ENCODE measurements at regions not wholly inside any gene's neighbourhood (a gene's known extent, or its start where the extent isn't known, plus 50 kb on each side); places are given as distances from the start of the nearest gene placed in this dataset.

DNA sequence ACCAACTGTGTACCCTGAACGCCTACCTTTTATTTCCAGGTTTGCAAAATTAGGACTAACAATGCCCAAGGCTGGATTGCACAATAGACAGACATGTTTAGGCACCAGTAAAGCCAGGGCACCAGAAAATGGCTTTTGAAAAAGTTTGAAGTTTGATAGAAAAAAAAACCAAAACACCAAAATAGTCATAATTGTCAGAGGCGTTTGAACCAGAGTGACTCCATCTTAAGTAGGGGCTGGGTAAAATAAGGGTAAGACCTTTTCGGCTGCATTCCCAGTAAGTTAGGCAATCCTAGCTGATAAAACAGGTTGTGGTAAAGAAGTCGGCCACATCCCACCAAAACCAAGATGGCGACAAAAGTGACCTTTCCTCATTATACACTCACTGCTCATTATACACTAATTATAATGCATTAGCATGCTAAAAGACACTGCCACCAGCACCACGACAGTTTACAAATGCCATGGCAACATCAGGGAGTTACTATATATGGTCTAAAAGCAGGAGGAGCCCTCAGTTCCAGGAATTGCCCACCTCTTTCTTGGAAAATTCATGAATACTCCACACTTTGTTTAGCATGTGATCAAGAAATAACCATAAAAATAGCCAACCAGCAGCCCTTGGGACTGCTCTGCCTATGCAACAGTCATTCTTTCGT lies 71.2 kb upstream of the EPCAM start:
- Histone ChIP-seq H3K23me2 (ENCODE audit: insufficient read length, low read depth, low read length, poor library complexity, severe bottlenecking) (no peaks in the 10 kb centered on the region), H3K4ac (ENCODE audit: low read depth, low read length) (no peak overlapping the region), H2AK5ac (ENCODE audit: insufficient read length, low read length) (no peak overlapping the region), H4K8ac (replicated peaks; ENCODE audit: insufficient read length, low read depth, low read length) (no peak overlapping the region), H3K27me3 (ENCODE audit: insufficient read depth, low read length) (no peaks in the 10 kb centered on the region), H3K14ac (ENCODE audit: insufficient read depth, low read length) (no peak overlapping the region), H3K56ac (ENCODE audit: insufficient read length, low read depth, low read length) (no peak overlapping the region), H3K9ac (ENCODE audit: extremely low read depth, insufficient read length, low read length) (no peak overlapping the region), H3K79me1 (ENCODE audit: insufficient read depth, low read depth, low read length, poor library complexity, severe bottlenecking) (no peaks in the 10 kb centered on the region), H2BK120ac (ENCODE audit: low read depth, low read length, poor library complexity, severe bottlenecking) (no peak overlapping the region), H2BK12ac (ENCODE audit: insufficient read length, low read depth, low read length) (no peak overlapping the region), H2BK15ac (ENCODE audit: low read depth, low read length) (no peak overlapping the region), H3K79me2 (ENCODE audit: insufficient read depth, low read length) (no peaks in the 10 kb centered on the region), H3K23ac (ENCODE audit: insufficient read length, low read depth, low read length) (no peak overlapping the region), H2AFZ (ENCODE audit: low read length) (no peak overlapping the region), H3K4me1 (ENCODE audit: insufficient read depth, low read length) (peaks cover 3% of the 10 kb centered on the region; the same call in 1 of the 2 replicates), H3K27ac (ENCODE audit: insufficient read length, low read depth, low read length) (no peak overlapping the region), H2BK5ac (ENCODE audit: insufficient read length, low read length) (no peak overlapping the region), H3K18ac (ENCODE audit: insufficient read length, low read depth, low read length) (no peak overlapping the region), H4K91ac (ENCODE audit: insufficient read length, low read depth, low read length) (no peak overlapping the region), H2BK20ac (ENCODE audit: low read depth, low read length, poor library complexity, severe bottlenecking) (no peak overlapping the region), H4K20me1 (ENCODE audit: control insufficient read depth, insufficient read depth, insufficient read length) (no peaks in the 10 kb centered on the region), H3K9me3 (ENCODE audit: control insufficient read depth, low read depth, low read length) (no peaks in the 10 kb centered on the region), H4K5ac (ENCODE audit: insufficient read length, low read depth, low read length) (no peak overlapping the region), H3K4me2 (ENCODE audit: insufficient read depth, insufficient read length, low read length) (no peak overlapping the region), H3T11ph (ENCODE audit: low read length) (no peak overlapping the region)
- no CpG with 5 or more reads among the region's 7 CpGs for WGBS (ENCODE audit: extremely low coverage, insufficient read length, low lambda C conversion rate)
- Mint-ChIP-seq H3K27me3 (ENCODE audit: low read depth) (peaks cover 9% of the 10 kb centered on the region), H3K36me3 (ENCODE audit: insufficient read depth in 1 of 3, low read depth in 3 of 3) (no peaks in the 10 kb centered on the region), H3K4me1 (peaks cover 18 to 19% of the 10 kb centered on the region in 2 experiments), H3K9me3 (no peaks in the 10 kb centered on the region), H3K4me3 (no peak overlapping the region), H3K27ac (no peak overlapping the region; a peak in 1 of 7 replicates)
- TF ChIP-seq, protein P1, sequence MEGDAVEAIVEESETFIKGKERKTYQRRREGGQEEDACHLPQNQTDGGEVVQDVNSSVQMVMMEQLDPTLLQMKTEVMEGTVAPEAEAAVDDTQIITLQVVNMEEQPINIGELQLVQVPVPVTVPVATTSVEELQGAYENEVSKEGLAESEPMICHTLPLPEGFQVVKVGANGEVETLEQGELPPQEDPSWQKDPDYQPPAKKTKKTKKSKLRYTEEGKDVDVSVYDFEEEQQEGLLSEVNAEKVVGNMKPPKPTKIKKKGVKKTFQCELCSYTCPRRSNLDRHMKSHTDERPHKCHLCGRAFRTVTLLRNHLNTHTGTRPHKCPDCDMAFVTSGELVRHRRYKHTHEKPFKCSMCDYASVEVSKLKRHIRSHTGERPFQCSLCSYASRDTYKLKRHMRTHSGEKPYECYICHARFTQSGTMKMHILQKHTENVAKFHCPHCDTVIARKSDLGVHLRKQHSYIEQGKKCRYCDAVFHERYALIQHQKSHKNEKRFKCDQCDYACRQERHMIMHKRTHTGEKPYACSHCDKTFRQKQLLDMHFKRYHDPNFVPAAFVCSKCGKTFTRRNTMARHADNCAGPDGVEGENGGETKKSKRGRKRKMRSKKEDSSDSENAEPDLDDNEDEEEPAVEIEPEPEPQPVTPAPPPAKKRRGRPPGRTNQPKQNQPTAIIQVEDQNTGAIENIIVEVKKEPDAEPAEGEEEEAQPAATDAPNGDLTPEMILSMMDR (conservative IDR thresholded peaks at IDR 0.05): no peak
- no peak for DNase-seq
